CD4-positive, alpha-beta T cell treated with Interferon alpha-2 for 1 hour (primary cell): ENCODE measurements at regions not wholly inside any gene's neighbourhood (a gene's known extent, or its start where the extent isn't known, plus 50 kb on each side); places are given as distances from the start of the nearest gene placed in this dataset.
"Not testable (repeated sequence)": the region's sequence is repeated elsewhere in the genome, so short reads cannot be mapped to it uniquely, and the experiment has no call there.

Experiments
- DNase-seq, 2 donors: peaks; one replicate each; pipeline ENCODE4 v3.0.0-alpha.2; 2020 to 2022

DNA sequence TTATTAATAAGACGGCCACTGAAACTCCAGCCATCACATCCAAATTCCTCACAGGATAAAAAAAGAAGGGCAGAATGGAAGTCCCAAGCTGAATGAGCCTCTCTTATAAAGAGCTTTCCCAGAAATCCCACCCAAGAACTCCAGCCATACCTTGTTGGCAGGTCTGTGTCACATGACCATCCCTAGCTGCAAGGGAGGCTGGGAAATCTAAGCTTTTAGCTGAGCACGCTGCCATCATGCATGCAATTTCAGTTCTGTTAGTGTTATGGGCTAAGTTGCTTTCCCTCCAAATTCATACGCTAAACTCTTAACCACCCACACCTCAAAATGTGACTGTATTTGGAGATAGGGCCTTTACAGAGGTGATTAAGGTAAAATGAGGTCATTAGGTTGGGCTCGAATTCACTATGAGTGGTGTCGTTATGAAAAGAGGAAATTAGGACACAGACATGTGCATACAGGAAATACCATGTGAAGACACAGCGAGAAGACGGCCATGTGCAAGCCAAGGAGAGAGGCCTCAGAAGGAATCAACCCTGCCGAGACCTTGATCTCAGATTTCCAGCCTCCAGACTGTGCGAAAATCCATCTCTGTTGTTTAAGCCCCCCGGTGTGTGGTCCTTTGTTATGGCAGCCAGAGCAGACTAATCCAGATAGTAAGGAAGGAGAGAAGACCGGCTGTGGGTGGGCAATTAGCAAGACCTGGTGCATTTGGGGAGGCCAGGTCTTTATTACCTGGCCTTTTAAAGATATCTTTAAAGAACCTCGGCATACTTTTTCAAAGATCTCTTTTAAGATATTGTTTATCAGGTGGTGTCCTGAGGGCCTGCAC lies 317.6 kb downstream of the BCOR start:
- no peak for DNase-seq

DNA sequence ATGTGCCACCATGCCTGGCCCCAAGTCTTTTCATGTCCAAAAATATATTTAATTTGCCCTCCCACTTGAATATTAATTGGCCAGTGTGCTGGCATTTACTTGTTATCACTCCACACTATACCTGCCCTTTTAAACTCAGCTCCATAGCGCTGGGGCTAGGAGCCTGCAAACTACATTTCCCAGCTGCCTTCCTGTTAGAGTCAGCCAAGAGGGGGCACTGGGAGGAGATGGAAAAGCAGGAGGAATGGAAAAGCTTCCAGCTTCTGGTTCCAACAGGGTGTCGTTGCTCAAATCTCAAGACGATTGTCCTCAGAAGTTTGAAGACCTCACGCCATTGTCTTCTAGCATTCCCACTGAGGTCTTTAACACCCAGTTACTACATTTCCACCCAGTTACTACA lies 315.5 kb downstream of the BCOR start:
- DNase-seq, result no peak

DNA sequence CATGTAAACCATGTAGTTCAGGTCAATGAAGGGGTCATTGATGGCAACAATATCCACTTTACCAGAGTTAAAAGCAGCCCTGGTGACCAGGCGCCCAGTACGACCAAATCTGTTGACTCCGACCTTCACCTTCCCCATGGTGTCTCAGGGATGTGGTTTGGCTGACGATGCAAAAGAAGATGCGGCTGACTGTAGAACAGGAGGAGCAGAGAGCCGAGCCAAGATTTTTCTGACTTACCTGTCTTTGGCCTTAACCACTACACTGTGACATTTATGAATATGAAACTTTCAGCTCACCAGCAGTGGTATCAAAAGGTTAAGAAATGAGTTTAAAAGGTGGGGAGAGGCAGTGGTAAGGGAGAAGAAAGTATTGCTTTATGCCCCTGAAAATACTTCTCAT lies 309.8 kb downstream of the BCOR start:
- no peak for DNase-seq

DNA sequence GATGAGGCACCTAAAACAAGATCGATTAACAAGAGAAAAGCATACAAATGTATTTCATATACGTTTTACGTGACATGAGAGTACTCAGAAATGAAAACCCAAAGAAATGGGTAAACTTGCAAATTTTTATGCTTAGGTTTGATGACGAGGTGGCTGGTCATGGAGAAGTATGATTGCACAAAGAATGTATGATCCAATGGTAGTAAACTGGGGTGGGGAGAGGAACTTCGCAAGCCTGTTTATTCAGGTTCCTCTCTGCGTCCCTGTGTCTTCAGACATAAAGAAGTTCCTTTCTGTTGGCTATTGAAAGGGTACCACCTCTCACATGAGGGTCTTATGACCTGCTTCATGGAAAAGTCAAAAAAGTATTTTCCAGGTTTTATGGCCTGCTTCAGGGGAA lies 309.2 kb downstream of the BCOR start:
- DNase-seq, result no peak

DNA sequence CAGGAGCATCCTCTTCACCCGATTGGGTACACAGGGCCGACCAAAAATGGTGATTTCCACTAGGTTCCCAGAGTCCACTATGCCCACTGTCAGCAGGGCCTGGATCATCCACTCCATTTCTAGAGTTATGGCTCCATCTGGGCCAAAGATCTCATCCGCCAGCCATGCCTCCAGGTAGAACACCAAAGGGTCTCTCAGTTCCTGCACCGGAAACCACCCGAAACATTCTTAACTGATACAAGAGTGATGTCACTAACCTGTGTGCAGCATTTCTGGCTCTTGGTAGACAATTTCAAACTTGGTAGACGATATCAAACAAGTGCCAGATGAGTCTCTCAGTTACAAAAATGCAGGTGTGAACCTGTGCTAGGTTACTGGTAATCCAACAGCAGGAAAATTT lies 306.1 kb downstream of the BCOR start:
- no peak for DNase-seq

DNA sequence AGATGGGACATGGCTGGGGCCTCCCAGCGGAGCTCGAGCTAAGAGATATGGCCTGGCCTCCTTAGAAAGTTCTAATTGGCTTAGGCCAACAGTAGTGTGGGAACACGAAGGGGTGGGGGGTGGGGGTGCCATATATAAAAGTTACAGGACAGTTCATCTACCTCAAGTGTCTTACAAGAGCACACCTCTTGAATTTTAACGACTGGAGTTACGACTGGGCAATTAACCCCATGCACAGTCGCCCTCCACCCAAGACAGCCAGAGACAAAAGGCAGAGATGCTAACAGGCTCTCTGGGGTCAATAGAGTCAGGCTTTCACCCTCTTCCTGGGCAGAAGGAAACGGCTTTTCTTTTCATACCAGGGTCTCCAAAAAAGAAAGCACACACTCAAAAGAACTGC lies 302.2 kb downstream of the BCOR start:
- no peak for DNase-seq

DNA sequence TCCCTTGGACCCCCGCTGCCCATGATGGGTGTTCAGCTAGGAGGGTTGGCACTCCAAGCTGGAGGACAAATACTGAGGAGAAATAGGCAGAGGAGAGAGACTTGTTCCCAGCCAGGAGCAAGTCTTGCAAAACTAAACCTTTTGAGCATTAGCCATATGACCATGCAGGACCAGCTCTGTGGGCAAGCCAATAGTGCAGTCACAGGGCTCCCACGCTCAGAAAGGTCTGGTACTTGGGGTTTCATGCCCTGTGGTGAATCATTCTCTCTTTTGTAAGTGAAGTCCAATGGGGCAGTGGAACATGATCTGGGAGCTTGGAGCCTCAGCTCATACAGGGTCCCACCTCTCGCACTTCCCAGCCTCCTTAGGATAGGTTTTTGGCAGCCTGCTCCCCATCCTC lies 300.9 kb downstream of the BCOR start:
- no peak for DNase-seq

DNA sequence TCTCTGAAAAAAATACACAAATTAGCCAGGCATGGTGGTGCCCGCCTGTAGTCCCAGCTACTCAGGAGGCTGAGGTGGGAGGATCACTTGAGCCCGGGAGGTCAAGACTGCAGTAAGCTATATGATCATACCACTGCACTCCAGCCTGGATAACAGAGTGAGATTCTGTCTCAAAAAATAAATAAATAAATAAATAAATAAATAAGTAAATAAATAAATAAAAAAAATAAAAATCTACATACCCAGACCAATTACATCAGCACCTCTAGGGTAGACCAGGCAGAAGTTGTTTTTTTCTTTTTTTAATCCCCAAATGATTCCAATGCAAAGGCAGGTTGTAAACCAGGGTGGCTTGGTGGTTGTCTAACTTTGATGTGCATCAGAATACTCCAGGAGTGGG lies 299.3 kb downstream of the BCOR start:
- not testable (repeated sequence) for DNase-seq

DNA sequence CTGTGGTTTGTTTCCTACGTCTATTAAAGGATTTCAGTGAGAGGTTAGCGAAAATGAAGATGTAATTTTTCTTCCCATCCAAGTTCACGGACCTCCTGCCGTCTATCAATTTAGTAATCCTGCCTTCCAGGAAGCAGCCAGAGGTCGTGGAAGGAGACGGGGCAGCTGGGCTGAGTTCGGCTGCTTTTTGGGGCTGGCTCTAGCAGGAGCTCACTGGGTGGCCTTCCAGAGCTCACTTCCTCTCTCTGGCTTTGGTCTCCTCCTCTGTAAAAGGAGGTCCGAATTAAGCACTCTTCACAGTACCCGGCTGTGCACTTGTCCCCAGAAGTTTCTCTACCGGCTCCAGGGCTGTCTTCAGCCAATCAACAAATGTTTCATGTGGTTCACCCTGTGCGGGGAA lies 295.4 kb downstream of the BCOR start:
- DNase-seq, result no peak

DNA sequence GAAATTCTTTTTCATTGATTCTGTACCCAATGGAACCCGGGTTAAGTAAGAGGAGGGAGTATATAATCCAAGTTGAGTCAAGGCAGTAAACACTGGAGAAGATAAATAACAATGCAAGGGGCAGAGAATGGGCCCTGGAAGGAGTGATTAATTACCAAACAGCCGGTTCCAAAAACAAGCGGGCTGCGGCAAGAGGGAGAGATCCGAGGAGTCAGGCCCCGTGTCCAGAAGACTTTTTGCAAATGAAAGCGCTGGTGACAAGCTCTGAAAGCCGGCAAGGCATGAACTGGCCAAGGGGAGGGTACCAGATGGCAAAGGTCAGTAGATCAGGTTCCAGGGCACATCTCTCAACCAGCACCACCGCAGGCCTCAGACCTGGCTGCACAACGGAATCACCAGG lies 294.9 kb downstream of the BCOR start:
- no peak for DNase-seq

DNA sequence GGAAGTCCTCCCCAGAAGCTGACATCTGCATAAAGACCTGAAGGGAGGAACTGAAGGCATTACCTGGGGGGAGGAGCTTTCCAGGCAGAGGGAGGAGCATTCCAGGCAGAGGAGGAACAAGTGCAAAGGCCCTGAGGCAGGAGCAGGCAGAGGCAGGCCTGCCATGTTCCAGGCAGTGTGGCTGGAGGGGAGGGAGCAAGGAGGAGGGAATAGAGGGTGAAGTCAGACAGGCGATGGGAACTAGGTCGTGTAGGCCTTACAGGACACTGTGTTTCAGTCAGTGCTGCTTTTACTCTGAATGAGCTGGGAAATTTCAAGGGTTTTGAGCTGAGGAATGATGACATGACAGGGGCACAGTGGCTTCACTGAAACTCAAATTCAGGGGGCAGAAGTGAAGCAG lies 292.7 kb downstream of the BCOR start:
- no peak for DNase-seq

DNA sequence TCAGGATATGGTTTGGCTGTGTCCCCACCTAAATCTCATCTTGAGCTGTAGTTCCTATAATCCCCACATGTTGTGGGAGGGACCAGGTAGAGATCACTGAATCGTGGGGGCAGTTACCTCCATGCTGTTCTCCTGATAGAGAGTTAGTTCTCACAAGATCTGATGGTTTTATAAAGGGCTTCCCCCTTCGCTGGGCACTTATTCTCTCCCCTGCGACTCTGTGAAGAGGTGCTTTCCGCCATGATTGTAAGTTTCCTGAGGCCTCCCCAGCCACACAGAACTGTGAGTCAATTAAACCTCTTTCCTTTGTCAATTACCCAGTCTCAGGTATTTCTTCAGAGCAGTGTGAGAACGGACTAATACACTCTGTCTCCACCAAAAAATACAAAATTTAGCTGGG lies 291.9 kb downstream of the BCOR start:
- no peak for DNase-seq

DNA sequence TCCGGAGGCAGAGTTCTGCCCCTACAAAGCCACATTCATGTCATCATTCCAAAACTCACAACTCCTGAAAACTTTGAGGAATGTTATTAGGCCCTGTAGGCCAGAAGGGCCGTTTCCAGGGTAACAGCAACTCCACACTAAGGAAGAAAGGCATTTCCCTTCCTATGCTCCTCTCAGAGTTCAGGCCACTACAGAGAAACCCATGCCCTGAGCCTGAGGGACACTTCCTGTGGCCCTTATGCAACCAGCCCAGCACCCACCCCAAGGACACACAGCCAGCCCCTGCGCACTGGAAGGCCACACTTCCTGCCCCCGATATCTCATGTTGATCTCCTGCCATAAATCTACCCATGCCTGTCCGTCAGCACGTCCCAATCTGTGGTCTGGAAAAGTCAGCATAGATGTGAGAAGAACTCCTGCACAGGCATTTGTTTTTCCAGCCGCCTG lies 289.3 kb downstream of the BCOR start:
- DNase-seq, result no peak

DNA sequence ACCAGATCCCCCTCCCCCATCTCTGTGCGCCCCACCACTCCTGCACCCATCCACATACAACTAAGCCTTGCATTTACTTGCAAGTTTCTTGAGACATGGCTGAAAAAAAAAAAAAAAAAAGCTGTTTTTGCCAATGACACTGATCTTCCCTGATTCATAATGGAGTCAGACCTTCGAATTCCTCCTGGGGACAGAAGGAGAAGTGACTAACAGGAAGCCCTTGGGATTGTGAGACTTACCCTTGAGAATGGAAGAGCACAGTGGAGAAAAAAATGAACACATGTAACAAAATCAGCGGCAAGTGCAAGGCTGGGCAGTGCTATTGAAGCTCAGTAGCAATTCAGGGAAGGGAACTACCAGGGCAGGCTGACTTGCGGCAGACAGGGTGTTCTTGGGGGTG lies 288.4 kb downstream of the BCOR start:
- DNase-seq, result no peak

DNA sequence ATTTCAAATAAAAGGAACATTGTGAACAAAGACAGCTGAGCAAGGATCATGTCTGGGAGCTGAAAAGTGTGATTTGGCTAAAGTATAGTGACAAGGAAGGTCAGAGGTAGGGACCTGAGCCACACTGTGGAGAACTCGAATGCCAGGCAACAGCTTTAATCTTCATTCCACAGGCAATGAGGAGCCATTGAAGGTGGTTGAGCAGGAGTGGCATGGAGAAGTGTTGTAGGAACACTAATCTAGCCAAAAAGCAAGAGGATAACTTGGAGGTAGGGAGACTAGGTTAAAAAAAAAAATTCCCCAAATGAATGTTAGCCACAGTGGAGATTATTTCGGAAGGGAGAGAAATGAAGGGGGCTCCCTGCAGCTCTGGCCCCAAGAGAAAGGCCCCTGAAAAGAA lies 286.9 kb downstream of the BCOR start:
- DNase-seq, result no peak

DNA sequence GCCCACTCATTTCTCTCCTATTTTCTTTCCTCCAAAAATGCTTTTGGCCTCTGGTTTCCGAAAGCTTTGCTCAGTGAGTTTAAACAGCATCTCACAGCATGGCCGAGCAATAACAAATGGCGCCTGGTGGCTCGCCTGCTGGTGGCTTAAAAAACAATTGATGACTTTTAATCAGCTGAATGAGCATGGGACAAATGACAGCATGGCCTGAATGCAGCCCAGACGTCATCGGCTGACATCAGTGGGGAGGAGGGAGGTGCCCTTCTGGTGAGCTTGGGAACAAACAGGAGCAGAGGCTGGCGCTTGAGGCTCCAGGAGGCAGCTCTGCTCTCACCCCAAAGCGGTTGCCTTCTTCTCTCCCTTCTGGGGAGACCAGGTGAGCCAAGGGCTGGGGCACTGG lies 286.4 kb downstream of the BCOR start:
- DNase-seq, result no peak

DNA sequence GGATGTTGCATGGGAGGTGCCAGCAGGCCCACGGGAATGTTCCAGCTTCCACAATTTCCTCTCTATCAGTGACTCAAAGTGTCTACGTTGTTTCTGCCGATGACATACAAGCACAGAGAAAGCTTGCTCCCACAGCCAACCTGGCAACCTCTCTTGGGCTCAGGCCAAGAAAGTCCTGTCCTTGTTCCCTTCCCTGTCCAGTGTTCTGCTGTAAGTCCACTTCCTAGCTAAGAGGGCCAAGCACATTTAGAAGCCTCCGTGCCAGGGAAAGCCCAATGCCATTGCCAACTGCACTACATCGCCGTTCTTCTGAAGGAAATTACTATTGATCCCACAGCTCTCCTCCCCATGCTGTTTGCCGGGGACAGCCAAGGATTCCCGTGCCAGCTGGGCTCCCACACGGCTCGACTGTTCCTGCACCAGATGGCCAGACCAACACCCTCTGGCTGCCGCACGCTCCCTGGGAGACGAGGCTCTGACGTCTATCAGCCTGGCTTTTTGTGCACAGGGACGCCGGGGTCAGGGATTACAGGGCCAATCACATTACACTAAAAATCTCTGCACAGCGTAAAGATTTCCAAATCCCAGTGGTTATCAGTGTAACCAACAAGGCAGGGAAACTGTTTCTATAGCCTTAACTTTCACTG lies 284.0 kb downstream of the BCOR start:
- no peak for DNase-seq

DNA sequence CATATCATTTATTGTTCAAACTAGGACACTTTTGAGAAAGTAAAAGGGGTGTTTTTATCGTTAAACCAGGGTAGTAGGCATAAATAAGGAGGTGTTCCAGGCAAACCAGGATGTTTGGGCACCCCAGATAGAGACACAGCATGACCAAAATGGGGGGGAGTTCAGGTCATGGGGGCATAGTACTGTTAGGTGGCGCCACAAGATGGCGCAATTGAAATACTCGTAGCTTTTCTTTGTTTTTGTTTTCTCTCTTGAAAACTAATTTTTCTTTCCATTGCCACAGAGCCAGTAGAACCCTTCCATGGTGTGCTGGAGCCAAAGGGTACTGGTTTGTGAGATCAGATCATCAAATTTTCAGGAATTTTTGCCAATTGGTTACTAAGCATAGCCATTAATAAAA lies 283.4 kb downstream of the BCOR start:
- peak; percentile 27 to 63 for DNase-seq

DNA sequence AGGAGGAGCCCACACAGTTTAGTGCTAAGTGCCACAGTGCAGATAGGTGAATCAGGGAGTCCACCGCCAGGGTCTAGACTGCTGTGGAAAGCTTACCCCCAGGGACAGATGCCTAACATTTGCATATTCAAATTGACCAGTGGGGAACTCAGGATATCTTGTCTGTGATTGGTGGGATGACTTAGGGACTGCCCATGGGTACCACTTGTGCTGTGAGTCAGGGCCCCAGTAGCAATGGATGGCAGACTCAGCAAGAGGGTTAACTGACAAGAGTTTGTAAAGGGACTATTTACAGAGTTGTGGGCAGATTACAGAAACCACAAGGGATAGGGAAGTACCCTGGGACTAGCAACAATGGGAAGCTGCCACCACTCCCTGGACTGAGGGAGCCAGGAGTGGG lies 282.1 kb downstream of the BCOR start:
- no peak for DNase-seq

DNA sequence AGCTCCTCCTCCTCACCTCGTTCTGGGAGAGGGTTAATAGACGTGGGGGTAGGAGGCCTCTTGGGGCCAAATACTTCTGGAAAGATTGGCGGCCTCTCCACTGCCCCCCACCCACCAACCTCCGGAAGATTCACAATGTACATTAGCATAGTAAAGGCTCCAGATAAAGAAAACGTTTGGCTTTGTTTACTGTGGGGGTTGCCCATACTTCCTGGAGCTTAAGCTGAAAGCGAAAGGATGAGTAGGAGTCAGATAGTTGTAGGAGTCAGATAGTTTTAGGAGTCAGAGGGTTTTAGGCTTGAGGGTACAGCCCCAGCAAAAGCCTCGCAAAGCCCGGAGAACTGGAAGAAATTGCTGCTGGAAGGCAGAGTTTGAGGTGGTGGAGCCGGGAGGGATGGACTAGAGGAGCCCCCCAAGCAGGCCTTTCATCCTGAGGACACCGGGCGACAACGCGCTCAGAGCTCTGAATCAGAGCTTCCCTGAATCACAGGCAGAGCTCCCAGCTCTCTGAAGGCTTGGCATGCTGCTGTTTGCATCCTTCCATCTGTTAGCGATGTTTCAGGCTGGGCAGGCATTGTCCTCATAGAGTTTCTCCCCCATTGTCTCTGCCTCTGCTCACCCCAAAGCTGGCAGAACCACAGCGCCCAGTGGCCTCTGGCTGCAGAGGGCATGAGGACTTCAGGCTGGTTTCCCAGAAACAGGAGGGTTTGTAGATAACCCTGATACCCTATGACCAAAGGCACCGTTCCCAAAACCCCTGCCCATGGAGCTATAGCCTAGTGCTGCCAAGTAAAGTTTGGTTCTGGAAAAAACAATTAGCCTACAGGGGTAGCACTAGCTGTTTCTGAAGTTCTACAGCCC lies 280.7 kb downstream of the BCOR start:
- DNase-seq, result peak in 1 of 2 donors; percentile 3

DNA sequence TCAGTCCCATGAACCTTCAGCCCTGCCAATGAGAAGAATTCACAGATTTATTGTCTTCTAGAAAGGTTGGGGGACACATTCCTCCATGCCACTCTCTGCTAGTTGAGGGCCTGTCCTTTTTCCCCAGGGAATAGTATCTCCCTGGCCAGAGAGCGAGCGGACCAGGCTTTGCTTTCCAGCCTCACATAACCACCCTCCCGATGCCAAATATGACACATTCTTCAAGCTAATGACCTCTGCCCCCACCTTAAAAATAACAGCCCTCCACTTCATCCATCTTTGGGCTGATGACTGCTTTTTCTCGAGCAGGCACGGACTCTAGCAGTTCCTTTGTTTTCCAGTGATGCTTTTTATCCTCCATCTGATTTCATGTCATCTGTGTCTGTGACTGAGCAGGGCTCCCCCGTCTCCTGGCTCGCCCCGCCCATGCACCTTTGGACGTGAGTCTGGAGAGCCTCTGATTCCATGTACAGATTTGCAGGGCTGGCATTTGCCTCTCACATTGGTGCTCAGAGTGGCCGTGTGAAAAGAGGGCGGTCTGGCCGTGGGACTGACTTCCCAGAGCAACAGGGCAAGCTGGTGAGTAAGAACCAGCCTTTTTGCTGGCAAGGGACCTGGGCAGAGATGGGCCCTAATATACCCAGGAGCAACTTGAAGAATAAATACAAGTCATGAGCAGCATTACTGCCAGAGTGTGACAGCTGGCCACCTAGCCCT lies 279.8 kb downstream of the BCOR start:
- no peak for DNase-seq

DNA sequence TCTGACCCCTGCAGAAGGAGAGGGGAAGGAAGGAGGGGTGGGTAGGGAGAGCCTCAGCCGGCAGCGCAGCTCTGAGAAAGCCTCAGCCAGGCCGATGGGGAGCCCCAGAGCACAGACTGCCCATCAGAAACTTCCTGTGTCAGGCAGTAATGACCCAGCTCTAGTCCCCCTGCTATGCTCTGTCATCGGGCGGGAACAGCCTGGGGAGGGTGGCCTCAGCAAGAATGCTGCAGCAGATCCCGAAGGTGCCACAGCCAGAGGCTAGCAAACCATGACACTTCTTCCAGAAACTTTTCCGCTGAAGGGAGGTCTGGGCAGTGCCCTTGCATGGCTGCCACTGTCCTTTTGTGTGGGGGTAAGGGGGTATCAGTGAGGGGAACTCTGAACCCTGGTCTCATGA lies 279.0 kb downstream of the BCOR start:
- no peak for DNase-seq
